ENCODE measurements at regions not wholly inside any gene's neighbourhood (a gene's known extent, or its start where the extent isn't known, plus 50 kb on each side); places are given as distances from the start of the nearest gene placed in this dataset.
"Not testable (repeated sequence)": the region's sequence is repeated elsewhere in the genome, so short reads cannot be mapped to it uniquely, and the experiment has no call there.

GRCh38 chrX:3520458-3520857 lies 174.0 kb upstream of the MXRA5 start:
- Histone ChIP-seq H3K36me3 (no peaks in the 10 kb centered on the region), H3K9me3 (no peaks in the 10 kb centered on the region), H3K4me3 (no peak overlapping the region), H3K27ac (no peak overlapping the region), H3K27me3 (no peaks in the 10 kb centered on the region), H3K4me1 (no peaks in the 10 kb centered on the region)
- TF ChIP-seq CTCF (IDR thresholded peaks at IDR 0.05) = no peak
- intact Hi-C loops (cut with DNase I) = no loop called here
- DNase-seq (ENCODE audit: low spot score in 2 of 2) = no peak

- DNase-seq (ENCODE audit: low spot score in 2 of 2); H3K27ac ChIP-seq; H3K36me3 ChIP-seq; intact Hi-C loops (cut with DNase I); H3K4me3 ChIP-seq; H3K27me3 ChIP-seq; H3K4me1 ChIP-seq; H3K9me3 ChIP-seq: not testable (repeated sequence)
Measured at GRCh38 chrX:3519384-3519783, 172.9 kb upstream of the MXRA5 start.

GRCh38 chrX:3518870-3519269 lies 172.4 kb upstream of the MXRA5 start:
- Histone ChIP-seq H3K27me3 (no peaks in the 10 kb centered on the region), H3K9me3 (no peaks in the 10 kb centered on the region), H3K4me3 (no peak overlapping the region), H3K27ac (no peak overlapping the region), H3K4me1 (no peaks in the 10 kb centered on the region), H3K36me3 (no peaks in the 10 kb centered on the region)
- DNase-seq (ENCODE audit: low spot score in 2 of 2) = peak in 1 of 2 donors; percentile 74
- intact Hi-C loops (cut with DNase I) = no loop called here
- TF ChIP-seq CTCF (IDR thresholded peaks at IDR 0.05) = no peak

- no peak for DNase-seq (ENCODE audit: low spot score in 2 of 2)
- no peaks in the 10 kb centered on the region for H3K36me3 ChIP-seq
- no peak overlapping the region for H3K4me3 ChIP-seq
- no peak for TF ChIP-seq CTCF (IDR thresholded peaks at IDR 0.05)
- H3K9me3 ChIP-seq = no peaks in the 10 kb centered on the region
- intact Hi-C loops (cut with DNase I) = no loop called here
- no peaks in the 10 kb centered on the region for H3K4me1 ChIP-seq
- H3K27ac ChIP-seq = no peak overlapping the region
- no peaks in the 10 kb centered on the region for H3K27me3 ChIP-seq
Measured at GRCh38 chrX:3516051-3516541, 169.6 kb upstream of the MXRA5 start.

GRCh38 chrX:3514996-3515395 lies 168.5 kb upstream of the MXRA5 start:
- Histone ChIP-seq H3K27ac (no peak overlapping the region), H3K4me3 (no peak overlapping the region), H3K4me1 (no peaks in the 10 kb centered on the region), H3K27me3 (no peaks in the 10 kb centered on the region), H3K36me3 (no peaks in the 10 kb centered on the region), H3K9me3 (no peaks in the 10 kb centered on the region)
- TF ChIP-seq CTCF (IDR thresholded peaks at IDR 0.05) = no peak
- no peak for DNase-seq (ENCODE audit: low spot score in 2 of 2)
- intact Hi-C loops (cut with DNase I) = no loop called here

GRCh38 chrX:3512150-3512549 lies 165.7 kb upstream of the MXRA5 start:
- H3K27ac ChIP-seq; H3K4me3 ChIP-seq; H3K36me3 ChIP-seq; H3K9me3 ChIP-seq; DNase-seq (ENCODE audit: low spot score in 2 of 2); intact Hi-C loops (cut with DNase I); H3K27me3 ChIP-seq; H3K4me1 ChIP-seq: not testable (repeated sequence)

- Histone ChIP-seq H3K4me1 (no peaks in the 10 kb centered on the region), H3K4me3 (no peak overlapping the region), H3K9me3 (no peaks in the 10 kb centered on the region), H3K36me3 (no peaks in the 10 kb centered on the region), H3K27me3 (no peaks in the 10 kb centered on the region), H3K27ac (no peak overlapping the region)
- DNase-seq (ENCODE audit: low spot score in 2 of 2) = no peak
- no peak for TF ChIP-seq CTCF (IDR thresholded peaks at IDR 0.05)
- intact Hi-C loops (cut with DNase I) = no loop called here
Measured at GRCh38 chrX:3509934-3510333, 163.5 kb upstream of the MXRA5 start.

Data from ascending aorta (tissue), 2 donors.